ENCODE measurements at regions not wholly inside any gene's neighbourhood (a gene's known extent, or its start where the extent isn't known, plus 50 kb on each side); places are given as distances from the start of the nearest gene placed in this dataset.
"Not testable (repeated sequence)": the region's sequence is repeated elsewhere in the genome, so short reads cannot be mapped to it uniquely, and the experiment has no call there.

GRCh38 chr16:80091453-80091852 is 449.3 kb upstream of the DYNLRB2 start:
- not testable (repeated sequence) for DNase-seq (ENCODE audit: low read depth in 1 of 2, low spot score in 1 of 2)

DNA sequence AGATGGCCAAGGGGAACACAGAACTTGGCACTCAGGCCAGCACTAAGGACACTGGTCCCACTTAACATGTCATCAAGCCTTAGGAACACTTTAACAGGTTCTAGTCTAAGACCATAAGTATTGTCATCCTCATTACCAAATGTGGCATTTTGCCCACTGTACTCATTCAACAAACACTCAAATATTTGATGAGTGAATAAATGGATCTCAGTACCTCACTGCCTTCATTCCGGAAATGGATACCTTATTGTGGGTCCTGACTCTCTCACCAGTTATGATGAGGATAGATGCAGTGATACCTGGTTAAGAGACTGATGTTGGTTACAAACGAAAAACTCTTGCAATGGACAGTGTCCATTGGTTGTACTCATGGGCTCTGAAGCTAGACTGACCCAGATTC is 455.2 kb upstream of the DYNLRB2 start:
- DNase-seq (ENCODE audit: low read depth in 1 of 2, low spot score in 1 of 2), result no peak

- DNase-seq (ENCODE audit: low read depth in 1 of 2, low spot score in 1 of 2), result no peak
Observed at GRCh38 chr16:80084614-80085013, 456.2 kb upstream of the DYNLRB2 start.

DNA sequence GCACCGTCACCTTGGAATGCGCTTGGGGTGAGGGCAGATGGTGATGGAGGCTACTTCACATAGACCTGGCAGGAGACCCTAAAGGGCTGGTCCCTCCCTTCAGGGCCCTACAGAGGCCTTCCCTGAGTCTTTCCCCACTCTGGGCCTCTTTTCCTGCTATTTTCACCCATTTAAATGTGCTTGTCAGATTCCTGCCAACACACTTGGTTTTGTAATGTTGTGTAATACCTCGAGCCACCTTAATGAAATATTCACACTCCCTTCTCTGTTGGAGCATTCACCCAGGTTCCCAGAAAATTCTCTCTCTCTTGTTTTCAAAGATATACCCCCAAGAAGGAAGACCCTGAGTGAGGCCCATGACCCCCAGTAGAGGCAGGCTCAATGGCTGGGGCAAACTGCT is 456.6 kb upstream of the DYNLRB2 start:
- no peak for DNase-seq (ENCODE audit: low read depth in 1 of 2, low spot score in 1 of 2)

GRCh38 chr16:80082906-80083305 is 457.9 kb upstream of the DYNLRB2 start:
- no peak for DNase-seq (ENCODE audit: low read depth in 1 of 2, low spot score in 1 of 2)

GRCh38 chr16:80081846-80082245 is 458.9 kb upstream of the DYNLRB2 start:
- no peak for DNase-seq (ENCODE audit: low read depth in 1 of 2, low spot score in 1 of 2)

- no peak for DNase-seq (ENCODE audit: low read depth in 1 of 2, low spot score in 1 of 2)
Observed at GRCh38 chr16:80080287-80080851, 460.4 kb upstream of the DYNLRB2 start.

GRCh38 chr16:80079072-80079471 is 461.7 kb upstream of the DYNLRB2 start:
- DNase-seq (ENCODE audit: low read depth in 1 of 2, low spot score in 1 of 2), result no peak

DNA sequence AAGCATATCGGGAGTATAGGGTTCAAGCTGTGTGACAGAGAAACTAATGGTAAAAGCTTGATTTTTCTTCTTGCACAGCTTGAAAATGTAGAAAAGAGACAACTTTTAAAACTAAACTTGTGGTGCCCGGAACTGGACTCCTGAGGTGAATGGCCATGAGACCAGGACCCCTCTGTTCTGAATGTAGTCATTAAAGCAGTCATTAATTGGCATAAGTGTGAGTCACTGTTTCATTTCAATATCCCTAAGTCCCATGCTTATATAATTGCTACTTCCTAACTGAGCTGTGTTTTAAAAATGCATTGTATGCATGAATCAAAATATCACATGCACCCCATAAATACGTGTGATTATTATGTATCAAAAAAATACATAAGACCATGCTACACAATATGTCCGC is 463.1 kb upstream of the DYNLRB2 start:
- no peak for DNase-seq (ENCODE audit: low read depth in 1 of 2, low spot score in 1 of 2)

DNA sequence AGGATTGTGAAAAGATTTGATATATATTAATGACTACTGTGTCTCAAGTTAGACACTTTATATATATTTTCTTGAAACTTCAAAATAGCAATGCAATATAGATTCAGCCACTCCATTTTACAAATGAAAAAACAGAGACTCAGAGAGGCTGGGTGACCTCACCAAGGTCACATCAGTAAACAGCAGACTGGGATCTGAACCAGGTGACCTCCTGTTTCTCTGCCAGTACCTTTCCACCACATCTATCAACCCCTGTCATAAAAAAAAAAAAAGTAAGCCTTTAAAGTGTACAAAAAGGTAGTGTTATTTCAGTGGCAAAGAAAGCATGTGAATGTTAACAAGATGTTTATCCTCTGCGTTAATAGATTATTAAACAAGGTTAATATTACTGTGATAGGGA is 466.5 kb upstream of the DYNLRB2 start:
- DNase-seq (ENCODE audit: low read depth in 1 of 2, low spot score in 1 of 2), result no peak

DNA sequence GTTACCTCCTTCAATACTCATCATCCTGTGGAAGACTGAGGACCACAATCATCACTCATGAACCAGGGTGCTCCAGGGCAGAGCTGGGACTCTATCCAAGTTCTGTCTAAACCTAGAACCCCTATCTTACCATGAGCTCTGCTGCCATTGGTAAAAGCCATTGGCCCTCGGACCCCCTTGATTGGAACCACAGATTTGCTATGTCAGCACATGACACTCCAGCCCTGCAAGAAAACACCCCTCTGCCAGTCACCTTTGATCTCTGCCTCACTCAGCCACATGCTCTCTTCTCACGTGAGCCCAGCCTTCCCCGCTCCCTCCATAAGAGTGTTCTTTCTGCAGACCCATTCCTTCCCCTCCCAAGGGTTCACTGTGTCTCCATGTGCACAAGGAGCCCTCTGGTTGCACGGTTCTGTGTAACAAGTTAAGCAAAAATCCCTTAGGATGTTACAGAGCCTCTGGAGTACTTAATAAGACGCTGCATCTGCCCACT is 468.8 kb upstream of the DYNLRB2 start:
- DNase-seq (ENCODE audit: low read depth in 1 of 2, low spot score in 1 of 2), result no peak

DNA sequence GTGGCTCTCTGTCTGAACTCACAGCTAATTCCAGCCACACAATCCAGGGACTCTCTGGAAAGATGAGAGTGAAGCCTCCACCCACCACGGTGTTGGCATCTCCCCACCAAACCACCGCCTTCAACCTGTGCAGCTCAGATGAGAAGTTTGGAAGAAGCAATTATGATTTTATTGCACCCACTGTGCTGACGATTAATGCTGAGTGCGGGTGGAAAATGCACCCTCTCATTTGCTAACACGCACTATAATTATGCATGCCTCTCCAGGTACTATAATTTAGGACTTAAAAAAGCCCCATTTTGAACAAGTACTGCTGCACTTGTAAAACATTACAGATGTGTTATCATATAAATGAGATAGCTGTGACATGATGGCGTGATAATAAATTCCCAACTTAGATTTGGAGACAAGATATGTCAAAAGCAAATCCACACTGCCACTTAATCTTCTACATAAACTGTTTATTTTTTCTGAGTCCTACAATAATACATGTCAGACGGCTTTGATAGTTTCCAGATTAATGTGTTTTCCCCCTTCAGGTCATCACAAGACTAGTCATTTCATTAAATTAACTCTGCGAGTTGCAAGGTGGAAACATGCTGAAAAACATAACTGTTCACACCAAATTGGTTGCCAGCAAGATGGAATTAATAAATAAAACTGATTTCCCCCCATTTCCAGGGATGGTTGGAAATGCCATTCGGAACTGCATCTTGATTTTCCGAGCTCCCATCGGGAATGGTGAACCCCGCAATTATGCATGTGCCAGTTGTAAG is 466.5 kb upstream of the MAF start:
- DNase-seq (ENCODE audit: low read depth in 1 of 2, low spot score in 1 of 2), result no peak

DNA sequence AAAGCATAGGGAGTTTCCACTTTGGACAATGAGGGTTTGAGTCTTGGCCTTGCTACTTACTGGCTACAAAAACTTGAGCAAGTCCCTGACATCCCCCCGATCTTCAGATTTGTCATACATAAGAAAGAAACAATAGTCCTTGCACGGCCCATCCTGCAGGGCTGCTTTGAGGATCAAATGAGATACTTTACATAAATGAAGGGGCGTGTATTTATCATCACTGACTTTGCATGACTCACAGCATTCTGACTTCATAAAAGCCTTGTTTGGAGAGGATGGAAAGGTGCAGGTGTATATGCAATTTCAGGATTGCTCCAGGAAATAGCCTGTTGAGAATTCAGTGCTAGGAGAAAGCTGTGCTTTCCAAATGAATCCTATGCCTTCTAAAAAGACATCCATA is 465.0 kb upstream of the MAF start:
- no peak for DNase-seq (ENCODE audit: low read depth in 1 of 2, low spot score in 1 of 2)

DNA sequence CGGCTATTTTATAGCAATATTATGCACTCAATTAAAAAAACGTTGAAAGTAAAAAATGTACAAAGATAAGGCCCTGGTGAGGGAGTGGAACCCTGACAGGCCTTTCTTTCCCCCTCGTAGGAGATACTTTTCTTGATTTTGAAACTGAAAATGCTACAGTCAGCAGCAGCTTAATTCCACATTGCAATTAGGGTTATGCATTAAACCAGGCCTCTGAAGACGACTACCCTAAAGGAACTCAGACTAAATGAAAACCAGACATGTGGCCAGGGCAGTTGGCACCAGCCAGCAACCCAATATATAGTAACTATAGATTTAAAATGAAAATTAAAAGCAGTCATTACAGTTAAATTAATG is 463.2 kb upstream of the MAF start:
- DNase-seq (ENCODE audit: low read depth in 1 of 2, low spot score in 1 of 2), result no peak

DNA sequence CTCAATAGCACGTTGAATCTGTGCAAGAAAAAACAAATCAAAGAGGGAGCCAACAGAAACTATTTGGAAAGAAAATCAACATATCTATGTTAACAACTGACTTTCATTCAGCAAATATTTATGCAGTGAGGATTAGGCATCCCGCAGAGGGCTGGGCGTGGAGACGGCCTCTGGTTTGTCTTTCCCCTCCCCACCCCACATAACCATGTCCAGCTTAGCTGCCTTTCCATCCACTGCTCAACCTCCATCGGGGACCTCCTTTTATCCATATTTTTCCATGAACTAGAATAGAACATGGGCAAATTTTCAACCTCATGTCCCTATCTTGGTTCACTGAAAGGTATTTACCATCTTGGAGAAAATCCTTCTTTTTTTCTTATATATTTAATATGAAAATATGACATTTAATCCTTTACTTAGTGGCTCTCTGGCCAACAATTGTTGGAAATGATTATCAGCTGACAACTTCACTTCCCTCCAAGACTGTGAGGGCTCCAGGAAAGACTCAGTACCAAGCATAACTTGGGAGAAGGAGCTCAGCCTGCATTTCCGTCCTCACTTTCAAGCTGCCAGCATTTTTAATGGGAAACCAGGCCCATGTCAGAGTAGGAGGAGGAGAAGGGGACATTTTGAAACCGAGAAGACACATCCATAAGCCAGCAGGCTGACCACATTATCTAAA is 462.6 kb upstream of the MAF start:
- no peak for DNase-seq (ENCODE audit: low read depth in 1 of 2, low spot score in 1 of 2)

- no peak for DNase-seq (ENCODE audit: low read depth in 1 of 2, low spot score in 1 of 2)
Observed at GRCh38 chr16:80062361-80063030, 462.0 kb upstream of the MAF start.

DNA sequence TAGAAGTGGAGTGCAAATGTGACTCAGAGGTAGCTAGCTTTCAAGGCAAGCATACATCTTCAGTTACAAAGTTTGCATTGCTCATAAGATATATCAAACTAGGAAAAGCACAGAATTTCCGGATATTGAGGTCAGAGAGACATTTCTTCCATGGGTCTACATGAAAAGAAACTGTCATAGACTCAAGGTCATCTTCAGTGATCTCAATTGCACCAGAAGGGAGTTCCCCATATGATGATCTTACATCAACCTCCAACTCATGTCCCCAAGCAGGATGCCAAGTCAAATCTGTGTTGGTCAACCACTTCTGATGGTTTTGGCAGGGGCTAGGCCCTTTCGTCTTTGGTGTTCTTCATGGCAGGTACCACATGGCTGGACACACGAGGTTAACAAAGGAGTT is 459.9 kb upstream of the MAF start:
- DNase-seq (ENCODE audit: low read depth in 1 of 2, low spot score in 1 of 2), result no peak

DNA sequence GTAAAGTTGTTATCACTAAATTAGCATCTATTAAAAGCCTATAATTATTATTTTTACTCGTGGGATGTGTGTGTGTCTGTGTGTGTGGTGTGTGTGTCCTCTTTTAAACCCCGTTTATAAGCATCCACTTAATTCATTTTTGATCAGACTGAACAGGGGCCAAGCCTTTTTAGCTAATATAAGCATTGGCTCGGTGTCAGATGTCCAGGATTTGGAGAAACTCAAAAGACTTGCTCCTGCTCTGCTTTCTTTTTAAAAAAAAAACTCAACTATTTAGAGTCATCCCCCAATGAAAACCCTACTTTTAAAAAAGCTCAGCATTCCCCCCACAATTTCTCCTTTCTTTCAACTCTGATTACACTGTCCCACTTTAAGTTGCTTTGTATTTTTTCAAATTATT is 459.3 kb upstream of the MAF start:
- DNase-seq (ENCODE audit: low read depth in 1 of 2, low spot score in 1 of 2), result no peak

DNA sequence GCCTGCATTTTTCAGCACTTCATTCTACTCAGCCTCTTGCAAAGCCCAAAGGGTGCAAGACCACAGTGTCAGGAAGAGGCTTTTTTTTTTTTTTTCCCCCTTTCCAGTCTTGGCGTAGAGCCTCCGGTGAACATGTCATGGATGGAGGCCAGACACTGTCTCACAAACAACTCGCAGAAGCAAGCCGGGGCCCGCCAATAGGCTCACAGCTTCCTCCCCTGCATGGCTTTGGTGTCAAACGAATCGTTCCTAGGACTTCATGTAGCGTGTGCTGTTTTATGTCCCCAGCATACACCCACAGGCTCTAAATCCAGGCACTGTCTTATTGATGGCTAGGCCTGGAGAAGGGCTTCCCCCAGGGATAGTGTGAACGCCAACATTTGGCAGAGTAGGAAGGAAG is 457.7 kb upstream of the MAF start:
- DNase-seq (ENCODE audit: low read depth in 1 of 2, low spot score in 1 of 2), result no peak

- no peak for DNase-seq (ENCODE audit: low read depth in 1 of 2, low spot score in 1 of 2)
Observed at GRCh38 chr16:80056324-80056723, 455.8 kb upstream of the MAF start.

GRCh38 chr16:80055831-80056230 is 455.3 kb upstream of the MAF start:
- no peak for DNase-seq (ENCODE audit: low read depth in 1 of 2, low spot score in 1 of 2)

- no peak for DNase-seq (ENCODE audit: low read depth in 1 of 2, low spot score in 1 of 2)
Observed at GRCh38 chr16:80054647-80055046, 454.1 kb upstream of the MAF start.
